Neural cell (in vitro differentiated cells): ENCODE measurements at regions not wholly inside any gene's neighbourhood (a gene's known extent, or its start where the extent isn't known, plus 50 kb on each side); places are given as distances from the start of the nearest gene placed in this dataset.

Experiments
- CTCF ChIP-seq: fragments of 450-650 bp; IDR thresholded peaks from 2 replicates; pipeline ENCODE4 v1.5.1; 2014; ENCODE audit warnings: antibody characterized with exemption, mild to moderate bottlenecking, moderate library complexity; ENCODE audit not compliant: poor library complexity, severe bottlenecking
- EP300 ChIP-seq: fragments of 450-650 bp; conservative IDR thresholded peaks from 2 replicates; pipeline ENCODE4 v1.6.1; 2014; ENCODE audit warnings: antibody characterized with exemption, mild to moderate bottlenecking, moderate library complexity; ENCODE audit not compliant: poor library complexity, severe bottlenecking
- EZH2 ChIP-seq: fragments of 200-600, 300-800 bp; shearing (Covaris generic), sonication (generic); IDR thresholded peaks from 2 replicates; pipeline ENCODE4 v1.6.1; 2014; ENCODE audit warnings: antibody characterized with exemption, low read length, borderline replicate concordance, mild to moderate bottlenecking; ENCODE audit not compliant: insufficient read depth, poor library complexity, severe bottlenecking

GRCh38 chr20:60900618-60901017, 351.4 kb upstream of the CDH4 start:
- TF ChIP-seq EZH2 = no peak
- no peak for TF ChIP-seq CTCF
- TF ChIP-seq EP300 = no peak
